ENCODE measurements at regions not wholly inside any gene's neighbourhood (a gene's known extent, or its start where the extent isn't known, plus 50 kb on each side); places are given as distances from the start of the nearest gene placed in this dataset.

GRCh38 chr4:19329631-19330030, 922.1 kb upstream of the SLIT2 start:
- DNase-seq (ENCODE audit: low read depth in 2 of 2) = no peak

- DNase-seq (ENCODE audit: low read depth in 2 of 2) = no peak
Measured at GRCh38 chr4:19329077-19329476, 922.6 kb upstream of the SLIT2 start.

- DNase-seq (ENCODE audit: low read depth in 2 of 2) = no peak
Measured at GRCh38 chr4:19327364-19327763, 924.3 kb upstream of the SLIT2 start.

GRCh38 chr4:19324184-19324583, 927.5 kb upstream of the SLIT2 start:
- no peak for DNase-seq (ENCODE audit: low read depth in 2 of 2)

- no peak for DNase-seq (ENCODE audit: low read depth in 2 of 2)
Measured at GRCh38 chr4:19319607-19320006, 932.1 kb upstream of the SLIT2 start.

- DNase-seq (ENCODE audit: low read depth in 2 of 2) = no peak
Measured at GRCh38 chr4:19317377-19317776, 934.3 kb upstream of the SLIT2 start.

- no peak for DNase-seq (ENCODE audit: low read depth in 2 of 2)
Measured at GRCh38 chr4:19314116-19314515, 937.6 kb upstream of the SLIT2 start.

- DNase-seq (ENCODE audit: low read depth in 2 of 2) = no peak
Measured at GRCh38 chr4:19309378-19309777, 942.3 kb upstream of the SLIT2 start.

GRCh38 chr4:19304028-19304427, 947.7 kb upstream of the SLIT2 start:
- no peak for DNase-seq (ENCODE audit: low read depth in 2 of 2)

GRCh38 chr4:19301527-19301926, 950.2 kb upstream of the SLIT2 start:
- DNase-seq (ENCODE audit: low read depth in 2 of 2) = no peak

GRCh38 chr4:19300213-19300612, 951.5 kb upstream of the SLIT2 start:
- DNase-seq (ENCODE audit: low read depth in 2 of 2) = no peak

GRCh38 chr4:19298998-19299397, 952.7 kb upstream of the SLIT2 start:
- DNase-seq (ENCODE audit: low read depth in 2 of 2) = no peak

GRCh38 chr4:19293781-19294180, 957.9 kb upstream of the SLIT2 start:
- DNase-seq (ENCODE audit: low read depth in 2 of 2) = no peak

- DNase-seq (ENCODE audit: low read depth in 2 of 2) = no peak
Measured at GRCh38 chr4:19293080-19293479, 958.6 kb upstream of the SLIT2 start.

- DNase-seq (ENCODE audit: low read depth in 2 of 2) = no peak
Measured at GRCh38 chr4:19286924-19287323, 964.8 kb upstream of the SLIT2 start.

- DNase-seq (ENCODE audit: low read depth in 2 of 2) = no peak
Measured at GRCh38 chr4:19285146-19285545, 966.6 kb upstream of the SLIT2 start.

GRCh38 chr4:19278665-19279064, 973.0 kb upstream of the SLIT2 start:
- no peak for DNase-seq (ENCODE audit: low read depth in 2 of 2)

GRCh38 chr4:19266566-19266965, 985.1 kb upstream of the SLIT2 start:
- DNase-seq (ENCODE audit: low read depth in 2 of 2) = no peak

GRCh38 chr4:19262467-19262866, 989.2 kb upstream of the SLIT2 start:
- no peak for DNase-seq (ENCODE audit: low read depth in 2 of 2)

- DNase-seq (ENCODE audit: low read depth in 2 of 2) = no peak
Measured at GRCh38 chr4:19260346-19260745, 991.4 kb upstream of the SLIT2 start.

GRCh38 chr4:19259920-19260319, 991.8 kb upstream of the SLIT2 start:
- no peak for DNase-seq (ENCODE audit: low read depth in 2 of 2)

- no peak for DNase-seq (ENCODE audit: low read depth in 2 of 2)
Measured at GRCh38 chr4:19256823-19257222, 994.9 kb upstream of the SLIT2 start.

GRCh38 chr4:19254486-19254885, 997.2 kb upstream of the SLIT2 start:
- DNase-seq (ENCODE audit: low read depth in 2 of 2) = no peak

- no peak for DNase-seq (ENCODE audit: low read depth in 2 of 2)
Measured at GRCh38 chr4:19248023-19248422, 1003.7 kb upstream of the SLIT2 start.

- DNase-seq (ENCODE audit: low read depth in 2 of 2) = no peak
Measured at GRCh38 chr4:19241895-19242294, 1009.8 kb upstream of the SLIT2 start.

Measured in stimulated activated CD4-positive, alpha-beta T cell treated with anti-CD3 and anti-CD28 coated beads, Interleukin-12 subunit alpha, Interleukin-12 subunit beta, amount 100 ng/mL, for 24 hours (primary cell).